GM12892 (cell line): ENCODE measurements at regions not wholly inside any gene's neighbourhood (a gene's known extent, or its start where the extent isn't known, plus 50 kb on each side); places are given as distances from the start of the nearest gene placed in this dataset.

Source experiments
- POLR2A ChIP-seq: IDR thresholded peaks from 2 replicates; pipeline ENCODE4 v1.6.1; 2011; ENCODE audit warnings: low read depth, low read length, control low read depth
- POLR2AphosphoS5 ChIP-seq: IDR thresholded peaks from 2 replicates; pipeline ENCODE4 v1.6.1; 2011; ENCODE audit warnings: low read depth, low read length, control low read depth
- TAF1 ChIP-seq: IDR thresholded peaks from 2 replicates; pipeline ENCODE4 v1.6.1; 2011; ENCODE audit warnings: low read depth, mild to moderate bottlenecking, control low read depth, low read length, borderline replicate concordance

- no peak for TF ChIP-seq POLR2AphosphoS5
- no peak for TF ChIP-seq POLR2A
- no peak for TF ChIP-seq TAF1
Observed at GRCh38 chr4:126727461-126727860, 905.3 kb upstream of the INTU start.
